ENCODE measurements at regions not wholly inside any gene's neighbourhood (a gene's known extent, or its start where the extent isn't known, plus 50 kb on each side); places are given as distances from the start of the nearest gene placed in this dataset.

DNA sequence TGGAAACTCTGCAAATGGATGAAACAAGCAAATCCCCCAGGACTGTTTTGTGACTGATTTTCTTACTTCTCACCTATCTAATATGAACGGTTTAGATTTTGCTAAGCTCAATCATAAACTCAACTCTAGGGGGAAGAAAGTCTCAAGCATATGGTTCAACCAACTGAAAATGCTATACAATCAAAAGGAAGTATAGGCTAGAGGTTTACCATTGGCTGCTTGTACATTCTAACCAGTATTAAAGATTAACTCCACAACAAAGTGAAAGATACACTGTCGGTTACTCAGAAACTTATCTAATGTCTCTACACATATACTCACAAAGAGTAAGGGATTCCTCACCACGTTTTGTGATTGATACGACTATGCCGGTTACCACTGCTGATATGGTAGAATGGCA is 281.8 kb upstream of the SOX5 start:
- H3K4me3 ChIP-seq (ENCODE audit: low read length): no peak overlapping the region
- peak; percentile 48 for DNase-seq (ENCODE audit: low read depth, low spot score)

DNA sequence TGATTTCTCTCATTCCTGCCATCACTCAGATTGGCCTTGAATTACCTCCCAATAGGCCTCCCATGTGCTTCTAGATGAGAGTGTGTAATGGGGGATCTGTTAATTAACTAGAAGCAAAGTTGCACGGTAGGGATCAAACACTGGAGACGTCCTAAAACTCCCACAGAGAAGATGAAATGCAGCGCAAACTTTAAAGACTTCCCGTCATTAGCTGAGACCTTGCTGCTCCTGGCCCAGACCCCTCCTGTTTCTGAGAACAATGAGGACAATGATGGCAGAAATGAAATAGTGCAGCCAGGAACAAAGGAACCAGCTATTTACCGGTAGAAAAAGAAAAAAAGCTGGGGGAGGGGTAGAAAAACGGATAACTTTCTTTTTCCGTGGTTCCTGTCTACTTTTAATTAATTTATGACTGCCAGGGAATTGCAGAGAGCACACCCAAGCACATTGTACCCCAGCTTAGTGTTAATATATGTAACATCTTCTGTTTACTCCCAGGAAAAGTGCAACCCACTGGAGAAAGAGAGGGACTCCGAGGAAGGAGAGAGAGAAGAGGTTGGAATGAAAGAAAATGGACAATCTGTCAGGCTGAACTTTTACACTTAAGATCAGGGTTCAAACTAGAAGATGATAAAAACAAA is 280.7 kb upstream of the SOX5 start:
- no peak overlapping the region for H3K4me3 ChIP-seq (ENCODE audit: low read length)
- no peak for DNase-seq (ENCODE audit: low read depth, low spot score)

GRCh38 chr12:24229031-24229700 is 279.7 kb upstream of the SOX5 start:
- no peak overlapping the region for H3K4me3 ChIP-seq (ENCODE audit: low read length)
- DNase-seq (ENCODE audit: low read depth, low spot score): no peak

DNA sequence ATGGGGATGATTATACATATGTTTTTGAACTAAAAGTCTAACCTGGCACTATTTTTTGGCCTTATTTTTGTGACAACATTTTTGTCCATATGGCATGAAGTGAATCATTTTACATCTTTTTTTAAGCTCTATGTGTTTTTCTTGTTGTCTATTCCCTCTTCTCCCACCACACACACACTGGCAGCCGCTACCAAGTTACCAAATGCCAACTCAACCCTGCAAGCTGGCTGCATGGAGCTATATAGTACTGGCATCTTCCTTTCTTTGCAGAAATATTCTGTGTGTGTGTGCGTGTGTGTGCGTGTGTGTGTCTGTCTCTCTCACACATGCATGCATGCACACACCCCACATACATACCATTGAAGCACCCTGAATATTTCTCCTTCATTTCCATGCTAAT is 278.9 kb upstream of the SOX5 start:
- no peak for DNase-seq (ENCODE audit: low read depth, low spot score)

GRCh38 chr12:24227551-24227950 is 278.1 kb upstream of the SOX5 start:
- no peak for DNase-seq (ENCODE audit: low read depth, low spot score)
- H3K4me3 ChIP-seq (ENCODE audit: low read length): no peak overlapping the region

More for the DNA sequence above, 278.9 kb upstream of the SOX5 start:
- H3K4me3 ChIP-seq (ENCODE audit: low read length): no peak overlapping the region

GRCh38 chr12:24226745-24227350 is 277.4 kb upstream of the SOX5 start:
- no peak for DNase-seq (ENCODE audit: low read depth, low spot score)
- H3K4me3 ChIP-seq (ENCODE audit: low read length): no peak overlapping the region

DNA sequence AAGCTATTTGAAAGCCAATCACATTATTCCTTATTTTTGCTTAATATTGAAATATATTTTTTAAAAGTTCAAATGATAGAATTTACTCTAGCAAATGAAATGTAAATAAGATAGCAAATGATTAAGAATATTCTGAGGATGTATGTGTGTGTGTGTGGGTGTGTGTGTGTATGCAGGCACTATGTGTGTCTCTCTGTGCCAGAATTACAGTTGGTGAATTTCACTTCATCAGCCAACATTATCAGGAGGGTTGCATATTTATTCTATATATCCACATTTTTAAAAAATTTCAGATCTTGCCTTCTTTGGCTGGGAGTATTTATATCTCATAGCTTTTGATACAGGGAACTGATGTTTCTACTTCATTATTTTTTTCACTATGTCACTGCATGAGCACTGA is 274.9 kb upstream of the SOX5 start:
- H3K4me3 ChIP-seq (ENCODE audit: low read length): no peak overlapping the region
- no peak for DNase-seq (ENCODE audit: low read depth, low spot score)

- DNase-seq (ENCODE audit: low read depth, low spot score): no peak
- no peak overlapping the region for H3K4me3 ChIP-seq (ENCODE audit: low read length)
Measured at GRCh38 chr12:24223926-24224325, 274.5 kb upstream of the SOX5 start.

- no peak overlapping the region for H3K4me3 ChIP-seq (ENCODE audit: low read length)
- DNase-seq (ENCODE audit: low read depth, low spot score): no peak
Measured at GRCh38 chr12:24222968-24223367, 273.5 kb upstream of the SOX5 start.

DNA sequence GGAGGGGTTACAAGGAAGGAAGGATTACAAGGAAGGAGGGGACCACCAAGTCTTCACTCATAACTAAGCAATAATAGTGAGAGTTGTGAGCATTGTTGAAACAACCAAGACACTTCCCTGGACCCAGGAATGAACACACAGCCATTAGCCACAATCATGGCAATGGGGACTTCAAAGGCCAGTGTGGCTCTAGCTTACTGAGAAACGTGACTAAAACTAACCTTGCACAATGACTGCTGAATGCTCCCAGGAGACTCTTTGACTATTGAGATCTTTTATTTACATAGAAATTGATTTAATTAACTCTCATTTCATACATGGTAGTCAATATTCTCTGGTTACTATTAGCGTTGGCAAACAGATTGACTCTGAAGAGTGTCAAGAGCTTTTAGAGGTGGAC is 263.0 kb upstream of the SOX5 start:
- no peak overlapping the region for H3K4me3 ChIP-seq (ENCODE audit: low read length)
- no peak for DNase-seq (ENCODE audit: low read depth, low spot score)

- no peak for DNase-seq (ENCODE audit: low read depth, low spot score)
- H3K4me3 ChIP-seq (ENCODE audit: low read length): no peak overlapping the region
Measured at GRCh38 chr12:24206621-24207020, 257.2 kb upstream of the SOX5 start.

DNA sequence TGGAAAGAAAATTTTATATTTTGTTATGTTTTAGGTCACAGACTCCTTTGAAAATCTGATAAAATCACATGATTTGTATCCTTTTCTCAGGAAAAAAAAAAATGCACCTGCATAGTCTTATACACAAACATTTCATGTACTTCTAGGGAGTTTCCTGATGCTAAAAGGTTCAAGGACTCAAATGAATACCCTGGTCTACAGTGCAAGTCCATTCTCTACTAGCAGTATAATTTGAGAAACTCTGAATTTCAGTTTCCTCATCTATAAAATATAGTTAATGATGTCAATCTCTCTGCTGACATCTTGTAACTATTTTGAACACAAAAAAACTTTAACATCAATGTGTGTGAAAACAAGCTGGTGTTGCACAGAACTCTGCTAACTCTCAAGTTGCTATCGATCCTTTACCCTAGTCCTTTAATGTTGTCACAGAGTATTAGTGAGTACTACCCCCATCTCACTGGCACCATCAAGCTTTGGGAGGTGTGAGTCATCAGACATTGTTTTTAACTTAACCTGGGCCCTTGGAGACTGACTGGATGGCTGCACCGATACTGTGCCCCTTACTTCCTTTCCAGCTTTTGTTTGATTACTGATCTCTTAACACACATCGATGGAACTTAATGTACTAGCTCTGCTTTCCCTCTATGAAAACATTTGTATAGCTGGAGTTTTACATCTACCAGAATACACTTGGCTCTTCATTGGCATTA is 251.9 kb upstream of the SOX5 start:
- no peak for DNase-seq (ENCODE audit: low read depth, low spot score)
- H3K4me3 ChIP-seq (ENCODE audit: low read length): no peak overlapping the region

GRCh38 chr12:24200010-24200409 is 250.5 kb upstream of the SOX5 start:
- no peak for DNase-seq (ENCODE audit: low read depth, low spot score)
- no peak overlapping the region for H3K4me3 ChIP-seq (ENCODE audit: low read length)

DNA sequence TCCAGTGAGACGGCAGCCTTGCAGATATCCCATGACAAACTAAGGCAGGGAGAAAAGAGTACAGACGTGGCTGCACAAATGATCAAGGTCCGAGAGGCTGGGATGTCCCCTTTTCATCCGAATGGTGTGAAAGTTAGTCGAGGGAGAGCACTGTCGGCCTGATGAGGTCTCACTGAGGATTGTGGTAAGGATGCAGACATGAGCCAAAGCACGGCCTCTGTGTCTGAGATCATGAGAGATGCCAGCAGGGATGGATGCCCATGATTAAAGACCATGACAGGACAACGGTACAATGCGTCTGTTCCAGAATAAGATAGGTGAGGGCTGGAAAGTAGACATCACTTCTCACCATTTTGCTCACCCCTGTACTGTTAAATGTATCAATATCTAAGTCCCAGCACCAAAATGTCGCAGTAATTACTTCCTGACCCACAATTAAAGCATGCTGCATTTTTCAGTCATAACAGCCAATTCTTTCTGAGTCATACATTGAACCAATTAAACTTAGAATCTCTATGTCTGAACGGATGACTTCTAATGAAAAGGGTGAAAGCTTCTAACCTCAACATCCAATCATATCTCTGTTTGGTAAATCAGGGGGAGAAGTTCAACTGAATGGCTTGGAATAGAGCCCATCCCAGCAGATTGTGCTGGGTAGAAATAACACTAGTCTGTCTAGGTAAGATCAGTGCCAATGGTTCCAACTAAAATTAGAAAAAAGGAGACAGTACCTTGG is 249.6 kb upstream of the SOX5 start:
- no peak overlapping the region for H3K4me3 ChIP-seq (ENCODE audit: low read length)

GRCh38 chr12:24198070-24198469 is 248.6 kb upstream of the SOX5 start:
- no peak for DNase-seq (ENCODE audit: low read depth, low spot score)
- no peak overlapping the region for H3K4me3 ChIP-seq (ENCODE audit: low read length)

More for the DNA sequence above, 249.6 kb upstream of the SOX5 start:
- DNase-seq (ENCODE audit: low read depth, low spot score): no peak

DNA sequence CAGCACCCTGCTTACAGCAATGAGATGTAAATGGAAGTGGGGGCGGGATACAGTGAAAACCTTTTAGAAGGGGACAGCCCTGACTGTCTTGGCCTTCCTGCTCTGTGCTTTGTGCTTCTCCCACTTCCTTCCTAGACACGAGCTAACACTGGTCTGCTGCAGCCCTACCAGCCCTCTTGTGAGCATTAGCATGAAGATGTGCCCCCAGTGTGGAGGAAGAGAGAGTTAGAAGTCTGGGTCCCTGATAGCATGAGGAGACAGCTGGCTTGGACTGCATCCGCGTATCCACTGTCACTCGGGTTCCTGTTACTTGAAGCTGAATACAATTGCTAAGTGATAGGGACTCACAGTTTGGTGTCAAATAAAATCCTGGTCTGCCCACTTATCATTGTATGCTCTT is 248.1 kb upstream of the SOX5 start:
- H3K4me3 ChIP-seq (ENCODE audit: low read length): no peak overlapping the region
- DNase-seq (ENCODE audit: low read depth, low spot score): no peak

DNA sequence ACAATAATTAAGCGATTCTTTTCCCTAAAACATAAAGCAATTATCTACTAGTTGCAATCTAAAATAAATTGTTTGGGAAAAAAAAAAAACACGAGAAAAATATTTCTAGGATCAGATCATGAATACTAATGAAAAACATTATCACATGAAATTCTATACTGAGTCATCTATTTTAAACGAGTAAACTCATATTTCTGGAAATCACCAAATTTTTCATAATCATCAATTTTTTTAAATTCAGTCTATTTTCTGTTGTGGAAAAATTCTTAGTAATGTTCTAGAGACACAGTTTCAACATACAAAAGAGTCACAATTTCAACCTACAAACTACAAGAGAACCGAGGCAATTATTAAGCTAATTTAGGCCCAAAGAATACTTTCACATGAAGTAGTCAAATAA is 245.6 kb upstream of the SOX5 start:
- no peak for DNase-seq (ENCODE audit: low read depth, low spot score)
- H3K4me3 ChIP-seq (ENCODE audit: low read length): no peak overlapping the region

- H3K4me3 ChIP-seq (ENCODE audit: low read length): no peak overlapping the region
- DNase-seq (ENCODE audit: low read depth, low spot score): no peak
Measured at GRCh38 chr12:24191117-24191516, 241.6 kb upstream of the SOX5 start.

GRCh38 chr12:24185782-24186181 is 236.3 kb upstream of the SOX5 start:
- no peak for DNase-seq (ENCODE audit: low read depth, low spot score)

More at GRCh38 chr12:24185782-24186181, 236.3 kb upstream of the SOX5 start:
- no peak overlapping the region for H3K4me3 ChIP-seq (ENCODE audit: low read length)
